Uterus (tissue), 3 donors: ENCODE measurements at regions not wholly inside any gene's neighbourhood (a gene's known extent, or its start where the extent isn't known, plus 50 kb on each side); places are given as distances from the start of the nearest gene placed in this dataset.

Experiments
- DNase-seq, 2 donors: peaks; one replicate each; pipeline ENCODE4 v3.0.0-alpha.2; 2019 to 2020
- H3K27ac ChIP-seq, 2 donors: fragments of 200-600 bp; sonication (generic); 1 replicate in 1 of 2; 2 replicates in 1 of 2; pipeline ENCODE4 v1.5.1; 2016 to 2018
- H3K27me3 ChIP-seq, 2 donors: fragments of 200-600 bp; sonication (generic); one replicate each; pipeline ENCODE4 v1.5.1; 2018 to 2019; ENCODE audit warnings: control low read depth in 1 of 2
- H3K36me3 ChIP-seq, 2 donors: fragments of 200-600 bp; sonication (generic); one replicate each; pipeline ENCODE4 v1.5.1; 2019; ENCODE audit warnings: control low read depth in 1 of 2
- H3K4me1 ChIP-seq, 2 donors: fragments of 200-600 bp; sonication (generic); one replicate each; pipeline ENCODE4 v1.5.1; 2018 to 2019; ENCODE audit warnings: control low read depth in 1 of 2
- H3K4me3 ChIP-seq, 2 donors: fragments of 200-600 bp; sonication (generic); 1 replicate in 1 of 2; 2 replicates in 1 of 2; pipeline ENCODE4 v1.5.1; 2018 to 2019; ENCODE audit warnings: mild to moderate bottlenecking in 1 of 2
- H3K9me3 ChIP-seq, 2 donors: fragments of 200-600 bp; sonication (generic); one replicate each; pipeline ENCODE4 v1.5.1; 2019; ENCODE audit warnings: control low read depth in 1 of 2
- POLR2A ChIP-seq, 2 donors: fragments of 450-650 bp; IDR thresholded peaks; one replicate each; pipeline ENCODE4 v1.6.1; 2016; ENCODE audit warnings: antibody characterized with exemption in 2 of 2, mild to moderate bottlenecking in 1 of 2, moderate library complexity in 1 of 2
- intact Hi-C: fragments of 100-400 bp; cut with DNase I; formaldehyde crosslinking; loops from one replicate; pipeline ENCODE4 v1.15.1; 2023; ENCODE audit warnings: low total_unique reads
- TF ChIP-seq, protein P1 (sequence below), 4 experiments: fragments of 200-600 bp in 2 of 4; fragments of 450-650 bp in 2 of 4; sonication (generic) in 2 of 4; IDR thresholded peaks; one replicate each; pipeline ENCODE4 v1.5.1; 2016 to 2019; ENCODE audit warnings: antibody characterized with exemption in 4 of 4, mild to moderate bottlenecking in 2 of 4, moderate library complexity in 1 of 4
- donor health status: DM: yes; HTN: yes; CAD: no.

DNA sequence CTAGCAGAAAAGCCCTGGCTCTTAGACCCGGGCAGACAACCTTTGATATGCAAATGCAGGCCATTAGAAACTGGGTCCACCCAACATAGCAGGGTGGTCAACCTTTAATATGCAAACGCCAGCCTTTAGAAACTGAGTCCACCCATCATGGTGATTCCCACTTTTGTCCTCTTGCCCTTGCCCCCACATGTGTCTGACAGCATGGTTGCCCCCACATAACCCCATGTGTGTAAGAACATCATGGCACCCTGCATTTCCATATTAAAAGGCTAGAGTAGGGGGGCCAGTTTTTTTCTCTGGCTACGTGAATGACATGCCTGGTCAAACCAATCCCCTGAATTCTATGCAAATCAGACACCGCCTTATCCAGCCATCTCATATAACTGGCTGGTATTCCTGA lies 273.2 kb upstream of the PRDM9 start:
- TF ChIP-seq, protein P1, sequence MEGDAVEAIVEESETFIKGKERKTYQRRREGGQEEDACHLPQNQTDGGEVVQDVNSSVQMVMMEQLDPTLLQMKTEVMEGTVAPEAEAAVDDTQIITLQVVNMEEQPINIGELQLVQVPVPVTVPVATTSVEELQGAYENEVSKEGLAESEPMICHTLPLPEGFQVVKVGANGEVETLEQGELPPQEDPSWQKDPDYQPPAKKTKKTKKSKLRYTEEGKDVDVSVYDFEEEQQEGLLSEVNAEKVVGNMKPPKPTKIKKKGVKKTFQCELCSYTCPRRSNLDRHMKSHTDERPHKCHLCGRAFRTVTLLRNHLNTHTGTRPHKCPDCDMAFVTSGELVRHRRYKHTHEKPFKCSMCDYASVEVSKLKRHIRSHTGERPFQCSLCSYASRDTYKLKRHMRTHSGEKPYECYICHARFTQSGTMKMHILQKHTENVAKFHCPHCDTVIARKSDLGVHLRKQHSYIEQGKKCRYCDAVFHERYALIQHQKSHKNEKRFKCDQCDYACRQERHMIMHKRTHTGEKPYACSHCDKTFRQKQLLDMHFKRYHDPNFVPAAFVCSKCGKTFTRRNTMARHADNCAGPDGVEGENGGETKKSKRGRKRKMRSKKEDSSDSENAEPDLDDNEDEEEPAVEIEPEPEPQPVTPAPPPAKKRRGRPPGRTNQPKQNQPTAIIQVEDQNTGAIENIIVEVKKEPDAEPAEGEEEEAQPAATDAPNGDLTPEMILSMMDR (IDR thresholded peaks at IDR 0.05), result no peak
- TF ChIP-seq POLR2A (IDR thresholded peaks at IDR 0.05), result no peak

DNA sequence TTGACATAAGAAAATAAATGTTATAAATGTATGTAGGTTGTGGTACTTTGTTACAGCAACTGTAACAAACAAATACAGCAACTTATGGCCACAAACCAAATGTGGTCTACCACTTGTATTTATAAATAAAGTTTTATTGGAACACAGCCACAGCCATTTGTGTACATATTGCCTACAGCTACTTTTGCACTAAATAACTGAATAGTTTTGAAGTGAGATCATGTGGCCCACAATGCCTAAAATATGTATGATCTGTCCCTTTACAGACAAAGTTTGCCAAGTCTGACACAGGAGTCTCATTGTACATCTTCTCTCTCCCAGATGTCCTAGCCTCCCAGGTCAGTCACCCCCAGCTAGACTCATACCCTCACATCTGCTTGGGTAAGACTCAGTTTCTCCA lies 283.6 kb upstream of the PRDM9 start:
- no peaks in the 10 kb centered on the region for H3K4me1 ChIP-seq
- no peaks in the 10 kb centered on the region for H3K27me3 ChIP-seq
- TF ChIP-seq, protein P1 (IDR thresholded peaks at IDR 0.05), result no peak
- TF ChIP-seq POLR2A (IDR thresholded peaks at IDR 0.05), result no peak
- no peaks in the 10 kb centered on the region for H3K9me3 ChIP-seq
- no peak overlapping the region for H3K4me3 ChIP-seq
- intact Hi-C loops, result no loop called here
- DNase-seq, result no peak
- no peak overlapping the region for H3K27ac ChIP-seq
- H3K36me3 ChIP-seq, result no peaks in the 10 kb centered on the region

More for the DNA sequence above, 273.2 kb upstream of the PRDM9 start:
- H3K36me3 ChIP-seq, result no peaks in the 10 kb centered on the region
- H3K4me3 ChIP-seq, result no peak overlapping the region
- no peak overlapping the region for H3K27ac ChIP-seq
- H3K4me1 ChIP-seq, result no peaks in the 10 kb centered on the region
- H3K9me3 ChIP-seq, result no peaks in the 10 kb centered on the region
- H3K27me3 ChIP-seq, result no peaks in the 10 kb centered on the region
- intact Hi-C loops, result no loop called here
- DNase-seq, result no peak

DNA sequence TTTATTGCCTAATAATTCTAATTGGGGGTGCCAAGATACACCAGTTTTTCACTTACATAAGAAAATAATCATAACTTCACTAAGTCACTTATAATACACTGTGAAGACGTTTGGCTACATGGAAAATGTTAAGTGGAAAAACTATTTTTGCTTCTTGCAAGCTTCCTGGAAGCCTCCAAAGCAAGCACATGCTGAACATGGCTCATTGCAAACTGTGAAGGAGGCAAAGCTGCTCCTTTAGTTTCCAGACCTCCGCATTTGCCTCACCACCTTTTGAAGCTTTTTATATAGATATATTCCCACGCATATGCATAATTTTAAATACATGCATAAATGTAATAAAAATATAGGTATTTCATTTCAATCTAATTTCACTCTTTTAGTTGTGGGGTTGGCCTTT lies 285.6 kb upstream of the PRDM9 start:
- no peak overlapping the region for H3K27ac ChIP-seq
- intact Hi-C loops, result no loop called here
- H3K9me3 ChIP-seq, result no peaks in the 10 kb centered on the region

DNA sequence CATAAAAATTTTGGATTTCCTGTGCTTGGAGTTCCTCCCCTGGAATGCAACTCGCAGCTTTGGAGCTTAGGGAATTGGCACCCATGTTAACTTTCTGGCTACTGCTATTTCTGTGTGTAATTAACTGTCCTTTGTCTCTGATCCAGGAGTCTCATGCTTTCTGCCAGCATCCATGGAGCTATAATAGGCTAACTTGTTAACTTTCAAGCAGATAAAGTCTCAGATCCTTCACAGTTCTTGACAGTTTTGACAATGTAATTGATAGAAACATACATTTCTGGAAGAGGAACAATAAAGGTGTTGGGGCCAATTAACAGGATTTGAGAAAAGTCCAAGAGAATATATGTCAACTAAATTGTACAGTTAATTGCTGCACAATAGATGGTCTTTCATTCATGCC lies 290.2 kb upstream of the PRDM9 start:
- no peaks in the 10 kb centered on the region for H3K27me3 ChIP-seq
- no peaks in the 10 kb centered on the region for H3K9me3 ChIP-seq
- no peak overlapping the region for H3K27ac ChIP-seq
- no peaks in the 10 kb centered on the region for H3K4me1 ChIP-seq
- intact Hi-C loops, result no loop called here
- H3K36me3 ChIP-seq, result no peaks in the 10 kb centered on the region
- TF ChIP-seq, protein P1 (IDR thresholded peaks at IDR 0.05), result no peak
- no peak for TF ChIP-seq POLR2A (IDR thresholded peaks at IDR 0.05)
- DNase-seq, result no peak
- no peak overlapping the region for H3K4me3 ChIP-seq

More for the DNA sequence above, 285.6 kb upstream of the PRDM9 start:
- no peaks in the 10 kb centered on the region for H3K27me3 ChIP-seq
- H3K4me1 ChIP-seq, result no peaks in the 10 kb centered on the region
- no peak for DNase-seq
- no peaks in the 10 kb centered on the region for H3K36me3 ChIP-seq
- TF ChIP-seq POLR2A (IDR thresholded peaks at IDR 0.05), result no peak
- TF ChIP-seq, protein P1 (IDR thresholded peaks at IDR 0.05), result no peak
- no peak overlapping the region for H3K4me3 ChIP-seq

DNA sequence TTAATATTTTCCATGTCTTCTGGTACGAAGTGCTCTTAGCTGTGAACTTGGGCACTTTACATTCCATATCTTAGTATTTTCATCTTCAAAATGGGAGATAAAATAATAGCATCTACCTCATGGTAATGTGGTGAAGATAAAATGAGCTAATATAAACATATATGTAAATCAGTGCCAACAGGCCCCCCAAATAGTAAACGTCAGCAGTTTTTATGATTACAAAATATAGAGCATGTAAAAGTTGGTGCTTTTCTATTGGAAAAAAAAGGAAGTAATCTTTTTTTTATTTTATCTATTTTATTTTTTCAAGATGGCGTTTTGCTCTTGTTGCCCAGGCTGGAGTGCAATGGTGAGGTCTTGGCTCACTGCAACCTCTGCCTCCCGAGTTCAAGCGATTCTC lies 291.1 kb upstream of the PRDM9 start:
- no peaks in the 10 kb centered on the region for H3K9me3 ChIP-seq
- DNase-seq, result no peak
- no peaks in the 10 kb centered on the region for H3K27me3 ChIP-seq
- H3K4me1 ChIP-seq, result no peaks in the 10 kb centered on the region
- TF ChIP-seq, protein P1 (IDR thresholded peaks at IDR 0.05), result no peak
- no peak for TF ChIP-seq POLR2A (IDR thresholded peaks at IDR 0.05)
- H3K27ac ChIP-seq, result no peak overlapping the region
- H3K4me3 ChIP-seq, result no peak overlapping the region
- H3K36me3 ChIP-seq, result no peaks in the 10 kb centered on the region
- intact Hi-C loops, result no loop called here
